ENCODE measurements at regions not wholly inside any gene's neighbourhood (a gene's known extent, or its start where the extent isn't known, plus 50 kb on each side); places are given as distances from the start of the nearest gene placed in this dataset.

- TF ChIP-seq CTCF (conservative IDR thresholded peaks at IDR 0.05) (no peak), ZFX (IDR thresholded peaks at IDR 0.05) (no peak)
Observed at GRCh38 chr17:34201767-34202166, 53.3 kb upstream of the CCL2 start.
